Tibial artery (tissue), 4 donors: ENCODE measurements at regions not wholly inside any gene's neighbourhood (a gene's known extent, or its start where the extent isn't known, plus 50 kb on each side); places are given as distances from the start of the nearest gene placed in this dataset.

Source experiments
- DNase-seq, 2 donors: peaks; one replicate each; pipeline ENCODE4 v3.0.0-alpha.2; 2019
- H3K27ac ChIP-seq, 2 donors: fragments of 200-600 bp; sonication (generic) in 1 of 2; 1 replicate in 1 of 2; 2 replicates in 1 of 2; pipeline ENCODE4 v1.5.1; 2018 to 2019; ENCODE audit warnings: mild to moderate bottlenecking in 1 of 2
- H3K27me3 ChIP-seq, 2 donors: fragments of 200-600 bp; sonication (generic) in 1 of 2; one replicate each; pipeline versions ENCODE4 v1.5.1 to v1.6.0; 2016 to 2019
- H3K36me3 ChIP-seq, 3 donors: fragments of 200-600 bp; sonication (generic) in 2 of 3; one replicate each; pipeline ENCODE4 v1.5.1; 2016 to 2019; ENCODE audit warnings: mild to moderate bottlenecking in 2 of 3
- H3K4me1 ChIP-seq, 4 donors: fragments of 200-600 bp; sonication (generic) in 2 of 4; 1 replicate in 3 of 4; 2 replicates in 1 of 4; pipeline ENCODE4 v1.5.1; 2016 to 2019
- H3K4me3 ChIP-seq, 2 donors: fragments of 200-600 bp; sonication (generic) in 1 of 2; 1 replicate in 1 of 2; 2 replicates in 1 of 2; pipeline ENCODE4 v1.5.1; 2018 to 2019; ENCODE audit warnings: mild to moderate bottlenecking in 2 of 2
- H3K9me3 ChIP-seq, 3 donors: fragments of 200-600 bp; sonication (generic) in 1 of 3; one replicate each; pipeline ENCODE4 v1.5.1; 2016 to 2019
- CTCF ChIP-seq, 2 experiments: fragments of 200-600 bp in 1 of 2; fragments of 450-650 bp in 1 of 2; IDR thresholded peaks; one replicate each; pipeline ENCODE4 v1.5.1; 2017 to 2019; ENCODE audit warnings: antibody characterized with exemption in 2 of 2, mild to moderate bottlenecking in 1 of 2, moderate library complexity in 1 of 2
- intact Hi-C: fragments of 100-400 bp; cut with DNase I; formaldehyde crosslinking; loops from one replicate; pipeline ENCODE4 v1.15.0; 2023; ENCODE audit warnings: low total_unique reads

- H3K4me1 ChIP-seq: no peaks in the 10 kb centered on the region
- H3K27ac ChIP-seq: no peak overlapping the region
Measured at GRCh38 chr1:65486613-65487012, 66.1 kb downstream of the LEPR start.

DNA sequence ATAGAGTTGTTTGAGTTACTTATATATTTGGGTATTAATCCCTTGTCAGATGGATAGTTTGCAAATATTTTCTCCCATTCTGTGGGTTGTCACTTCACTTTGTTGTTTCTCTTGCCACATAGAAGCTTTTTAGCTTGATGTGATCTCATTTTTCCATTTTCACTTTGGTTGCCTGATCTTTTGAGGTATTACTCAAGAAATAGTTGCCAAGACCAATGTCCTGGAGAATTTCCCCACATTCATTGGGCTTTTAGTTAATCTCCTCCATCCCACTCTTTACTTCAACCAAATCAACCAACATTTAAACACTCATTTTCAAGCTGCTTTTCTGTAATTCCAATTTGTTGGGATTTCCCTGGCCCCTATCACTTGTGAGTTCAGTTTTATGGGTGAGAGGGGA is 69.0 kb downstream of the LEPR start:
- Histone ChIP-seq H3K36me3 (no peaks in the 10 kb centered on the region), H3K4me1 (peaks cover 0 to 3% (median 0%) of the 10 kb centered on the region in 4 donors), H3K9me3 (no peaks in the 10 kb centered on the region), H3K4me3 (no peak overlapping the region), H3K27ac (no peak overlapping the region), H3K27me3 (no peaks in the 10 kb centered on the region)
- intact Hi-C loops: no loop called here
- no peak for DNase-seq
- no peak for TF ChIP-seq CTCF (IDR thresholded peaks at IDR 0.05)

More at GRCh38 chr1:65486613-65487012, 66.1 kb downstream of the LEPR start:
- Histone ChIP-seq H3K27me3 (no peaks in the 10 kb centered on the region), H3K4me3 (no peak overlapping the region), H3K9me3 (no peaks in the 10 kb centered on the region), H3K36me3 (no peaks in the 10 kb centered on the region)
- intact Hi-C loops: no loop called here
- DNase-seq: no peak
- TF ChIP-seq CTCF (IDR thresholded peaks at IDR 0.05): no peak

DNA sequence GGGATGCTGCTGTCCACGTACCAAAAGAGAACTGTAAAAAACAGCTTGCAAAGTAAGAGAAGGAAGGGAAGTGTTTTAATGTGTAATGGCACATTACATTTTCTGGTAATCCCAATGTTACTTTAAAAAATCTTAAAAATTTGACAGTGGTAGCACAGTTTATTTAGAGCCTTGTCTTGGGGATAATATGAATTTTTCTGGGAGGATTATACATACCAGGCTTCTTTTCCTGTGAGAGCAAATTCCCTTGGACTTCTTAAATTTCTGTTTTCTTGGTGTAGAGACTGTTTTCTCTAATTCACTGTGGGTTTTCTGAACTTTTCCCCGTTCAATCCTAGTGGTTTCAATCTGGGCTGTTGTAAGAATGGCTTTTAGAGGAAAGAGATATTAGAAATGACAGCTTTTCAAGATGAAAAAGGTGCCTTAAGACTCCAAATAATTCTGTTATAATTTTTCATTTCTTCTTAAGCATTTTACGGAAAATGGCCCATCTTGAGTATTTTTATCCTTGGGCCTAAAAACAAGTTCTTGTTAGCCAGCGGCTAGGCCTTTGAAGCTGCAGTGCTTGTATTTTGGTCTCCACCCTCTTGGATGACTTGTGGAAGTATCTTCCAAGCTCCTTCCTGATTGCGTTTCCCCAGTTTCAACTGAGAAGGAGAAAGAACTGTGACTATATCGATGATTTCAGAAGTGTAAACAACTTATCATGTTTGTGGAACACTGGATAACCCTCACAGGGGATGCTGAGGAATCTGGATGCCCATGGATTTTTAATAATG is 70.0 kb downstream of the LEPR start:
- Histone ChIP-seq H3K4me1 (peaks cover 0 to 3% (median 0%) of the 10 kb centered on the region in 4 donors), H3K4me3 (no peak overlapping the region), H3K27me3 (no peaks in the 10 kb centered on the region), H3K9me3 (no peaks in the 10 kb centered on the region), H3K27ac (no peak overlapping the region), H3K36me3 (no peaks in the 10 kb centered on the region)
- intact Hi-C loops: no loop called here
- TF ChIP-seq CTCF (IDR thresholded peaks at IDR 0.05): no peak
- no peak for DNase-seq

DNA sequence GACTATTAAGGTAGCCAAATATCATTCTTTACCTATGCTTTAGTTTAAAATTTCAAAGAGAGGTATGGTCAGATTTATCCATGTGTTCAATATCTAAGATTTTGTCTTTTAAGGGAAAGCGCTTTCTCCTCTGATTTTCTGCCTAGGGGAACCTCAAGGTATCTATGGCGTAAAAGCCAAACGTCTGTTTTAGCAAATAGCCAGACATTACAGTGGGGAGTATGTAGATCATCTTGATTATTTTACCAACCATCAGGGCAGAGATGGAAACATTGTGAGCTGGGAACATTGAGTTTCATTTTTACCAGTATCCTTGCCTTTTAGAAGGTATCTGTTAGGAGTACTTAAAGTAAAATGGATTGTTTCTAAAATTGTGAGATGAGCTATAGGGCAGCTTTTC is 71.0 kb downstream of the LEPR start:
- no peak for DNase-seq
- Histone ChIP-seq H3K9me3 (no peaks in the 10 kb centered on the region), H3K4me3 (no peak overlapping the region), H3K4me1 (peaks cover 0 to 3% (median 0%) of the 10 kb centered on the region in 4 donors), H3K27ac (no peak overlapping the region), H3K27me3 (no peaks in the 10 kb centered on the region), H3K36me3 (no peaks in the 10 kb centered on the region)
- TF ChIP-seq CTCF (IDR thresholded peaks at IDR 0.05): no peak
- intact Hi-C loops: no loop called here

DNA sequence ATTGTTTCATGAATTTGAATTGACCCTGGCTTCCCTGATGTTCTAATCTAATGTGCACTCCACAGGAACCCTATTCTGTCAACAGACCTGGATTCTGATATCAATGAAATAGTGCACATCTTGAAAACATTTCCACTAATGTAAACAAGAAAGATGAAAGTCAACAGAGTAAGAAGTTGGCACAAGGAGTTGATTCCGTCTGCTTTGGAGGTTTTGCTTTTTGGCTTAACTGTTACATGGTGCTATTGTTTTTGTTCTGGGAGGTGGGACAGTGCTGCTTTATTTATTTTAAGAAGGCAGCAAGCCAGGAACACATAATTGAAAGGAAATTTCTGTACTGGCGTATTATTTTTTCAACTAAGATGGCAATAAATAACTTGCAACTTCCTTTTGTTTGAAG is 73.3 kb downstream of the LEPR start:
- DNase-seq: no peak
- intact Hi-C loops: no loop called here
- TF ChIP-seq CTCF (IDR thresholded peaks at IDR 0.05): no peak

More for the DNA sequence above, 73.3 kb downstream of the LEPR start:
- Histone ChIP-seq H3K27me3 (no peaks in the 10 kb centered on the region), H3K4me1 (peaks cover 0 to 3% (median 0%) of the 10 kb centered on the region in 4 donors), H3K27ac (no peak overlapping the region), H3K9me3 (no peaks in the 10 kb centered on the region), H3K36me3 (no peaks in the 10 kb centered on the region), H3K4me3 (no peak overlapping the region)
